ENCODE measurements at regions not wholly inside any gene's neighbourhood (a gene's known extent, or its start where the extent isn't known, plus 50 kb on each side); places are given as distances from the start of the nearest gene placed in this dataset.

DNA sequence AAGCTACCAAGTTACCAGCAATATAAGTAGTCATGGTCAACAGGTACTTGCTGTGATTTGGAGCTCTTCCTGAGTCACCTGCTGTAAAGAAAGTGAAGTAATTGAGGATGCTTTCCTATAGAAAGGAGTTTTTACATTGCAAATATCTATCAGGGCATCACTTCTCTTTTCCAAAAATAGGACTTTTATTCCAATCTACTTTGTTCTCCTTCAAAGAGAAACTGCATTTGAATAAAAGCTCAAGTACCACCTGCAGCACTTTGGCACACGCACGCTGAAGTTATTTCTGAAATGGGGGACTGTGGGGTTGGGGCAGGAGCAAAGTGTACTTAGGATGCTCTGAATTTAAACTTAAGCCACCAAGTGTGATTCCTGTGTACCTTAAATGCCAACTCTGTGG, 81.8 kb upstream of the PRKAR2B start:
- TF ChIP-seq, protein P1, sequence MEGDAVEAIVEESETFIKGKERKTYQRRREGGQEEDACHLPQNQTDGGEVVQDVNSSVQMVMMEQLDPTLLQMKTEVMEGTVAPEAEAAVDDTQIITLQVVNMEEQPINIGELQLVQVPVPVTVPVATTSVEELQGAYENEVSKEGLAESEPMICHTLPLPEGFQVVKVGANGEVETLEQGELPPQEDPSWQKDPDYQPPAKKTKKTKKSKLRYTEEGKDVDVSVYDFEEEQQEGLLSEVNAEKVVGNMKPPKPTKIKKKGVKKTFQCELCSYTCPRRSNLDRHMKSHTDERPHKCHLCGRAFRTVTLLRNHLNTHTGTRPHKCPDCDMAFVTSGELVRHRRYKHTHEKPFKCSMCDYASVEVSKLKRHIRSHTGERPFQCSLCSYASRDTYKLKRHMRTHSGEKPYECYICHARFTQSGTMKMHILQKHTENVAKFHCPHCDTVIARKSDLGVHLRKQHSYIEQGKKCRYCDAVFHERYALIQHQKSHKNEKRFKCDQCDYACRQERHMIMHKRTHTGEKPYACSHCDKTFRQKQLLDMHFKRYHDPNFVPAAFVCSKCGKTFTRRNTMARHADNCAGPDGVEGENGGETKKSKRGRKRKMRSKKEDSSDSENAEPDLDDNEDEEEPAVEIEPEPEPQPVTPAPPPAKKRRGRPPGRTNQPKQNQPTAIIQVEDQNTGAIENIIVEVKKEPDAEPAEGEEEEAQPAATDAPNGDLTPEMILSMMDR (IDR thresholded peaks at IDR 0.05): no peak
- TF ChIP-seq POLR2A (IDR thresholded peaks at IDR 0.05): no peak
